Embryonic facial prominence (tissue), 1 donor: ENCODE measurements at regions not wholly inside any gene's neighbourhood (a gene's known extent, or its start where the extent isn't known, plus 50 kb on each side); places are given as distances from the start of the nearest gene placed in this dataset.
"Not testable (repeated sequence)": the region's sequence is repeated elsewhere in the genome, so short reads cannot be mapped to it uniquely, and the experiment has no call there.

Source experiments
- DNase-seq: peaks from one replicate; pipeline ENCODE4 v3.0.0-alpha.2; 2016; ENCODE audit errors: extremely low spot score

GRCh38 chr2:186992597-186992996, 143.6 kb upstream of the ZSWIM2 start:
- DNase-seq = no peak

GRCh38 chr2:186991766-186992417, 142.9 kb upstream of the ZSWIM2 start:
- DNase-seq = no peak

DNA sequence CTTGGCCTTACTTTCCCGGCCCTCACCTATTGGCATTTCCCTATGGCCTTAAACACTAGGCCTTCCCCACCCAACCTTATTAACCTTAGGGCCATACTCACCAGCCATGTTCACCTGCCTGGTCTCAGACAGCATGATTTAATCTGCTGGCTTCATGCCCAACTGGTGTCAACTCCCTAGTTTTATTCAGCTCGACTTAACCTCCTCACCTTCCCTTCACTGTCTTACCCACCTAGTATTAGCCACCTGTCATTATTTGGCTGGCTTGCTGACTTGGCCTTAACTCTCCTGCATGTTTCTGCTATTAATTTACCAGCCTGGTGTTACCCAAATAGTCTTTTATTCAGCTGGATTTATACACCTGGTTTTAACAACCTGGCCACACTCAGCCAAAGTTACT, 136.0 kb upstream of the ZSWIM2 start:
- DNase-seq = no peak

DNA sequence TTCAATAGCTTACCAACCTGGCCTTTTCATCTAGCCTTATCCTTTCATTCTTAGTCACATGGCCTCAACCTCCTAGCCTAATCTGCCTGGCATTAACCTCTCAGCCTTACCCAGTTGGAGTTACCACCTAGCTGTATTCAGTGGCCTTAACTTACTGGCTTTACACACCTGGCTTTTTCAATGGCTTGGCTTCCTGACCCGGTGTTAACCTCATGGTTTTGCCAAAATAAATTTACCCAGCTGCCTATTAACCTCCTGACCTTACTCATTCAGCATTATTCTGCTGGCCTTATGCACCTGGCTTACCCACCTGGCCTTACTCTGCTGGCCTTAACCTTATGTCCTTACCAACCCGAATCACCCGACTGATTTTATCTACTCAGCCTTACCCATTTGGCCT, 135.5 kb upstream of the ZSWIM2 start:
- DNase-seq = no peak

DNA sequence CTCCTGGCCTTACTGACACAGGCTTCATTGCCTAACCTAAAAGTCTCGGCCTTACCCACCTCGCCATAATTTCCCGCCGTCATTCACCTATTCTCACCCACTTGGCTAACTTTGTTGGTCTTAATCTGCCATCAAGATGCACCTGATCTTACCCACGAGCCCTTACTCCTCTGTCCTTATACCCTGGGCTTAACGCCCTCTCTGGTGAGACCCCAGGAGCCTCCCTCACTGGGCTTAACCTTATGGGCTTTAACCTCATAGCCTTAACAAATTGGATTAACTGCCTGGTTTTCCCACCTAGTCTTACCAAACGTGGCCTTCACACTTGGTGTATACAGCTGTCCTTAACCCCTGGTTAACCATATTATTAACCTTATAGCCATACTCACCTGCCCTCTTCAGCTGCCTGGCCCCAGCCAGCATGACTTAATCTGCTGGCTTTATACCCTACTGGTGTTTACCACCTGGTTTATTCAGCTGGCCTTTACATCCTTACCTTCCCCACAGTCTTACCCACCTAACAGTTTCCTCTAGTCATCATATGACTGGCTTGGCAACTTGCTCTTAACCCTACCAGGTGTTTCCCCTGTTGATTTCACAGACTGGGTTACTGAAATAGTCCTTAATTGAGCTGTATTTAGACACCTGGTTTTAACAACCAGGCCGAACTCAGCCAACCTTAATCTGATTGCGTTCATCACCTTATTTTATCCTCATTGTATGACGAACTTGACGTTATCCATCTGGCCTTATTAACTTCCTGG, 132.0 kb upstream of the ZSWIM2 start:
- no peak for DNase-seq

DNA sequence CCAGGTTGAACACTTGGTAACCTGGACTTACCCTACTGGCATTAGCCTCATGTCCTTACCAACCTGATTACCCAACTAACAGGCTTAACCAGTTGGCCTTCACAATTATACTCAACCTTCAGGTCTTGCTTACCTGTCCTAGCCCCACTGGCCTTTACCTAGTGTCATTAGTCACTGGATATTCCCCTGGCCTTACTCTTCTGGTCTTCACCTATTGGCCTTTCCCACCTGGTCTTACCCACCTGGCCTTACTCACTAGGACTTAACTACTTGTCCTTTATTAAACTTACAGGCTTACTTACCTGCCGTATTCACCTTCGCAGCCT, 131.1 kb upstream of the ZSWIM2 start:
- no peak for DNase-seq

DNA sequence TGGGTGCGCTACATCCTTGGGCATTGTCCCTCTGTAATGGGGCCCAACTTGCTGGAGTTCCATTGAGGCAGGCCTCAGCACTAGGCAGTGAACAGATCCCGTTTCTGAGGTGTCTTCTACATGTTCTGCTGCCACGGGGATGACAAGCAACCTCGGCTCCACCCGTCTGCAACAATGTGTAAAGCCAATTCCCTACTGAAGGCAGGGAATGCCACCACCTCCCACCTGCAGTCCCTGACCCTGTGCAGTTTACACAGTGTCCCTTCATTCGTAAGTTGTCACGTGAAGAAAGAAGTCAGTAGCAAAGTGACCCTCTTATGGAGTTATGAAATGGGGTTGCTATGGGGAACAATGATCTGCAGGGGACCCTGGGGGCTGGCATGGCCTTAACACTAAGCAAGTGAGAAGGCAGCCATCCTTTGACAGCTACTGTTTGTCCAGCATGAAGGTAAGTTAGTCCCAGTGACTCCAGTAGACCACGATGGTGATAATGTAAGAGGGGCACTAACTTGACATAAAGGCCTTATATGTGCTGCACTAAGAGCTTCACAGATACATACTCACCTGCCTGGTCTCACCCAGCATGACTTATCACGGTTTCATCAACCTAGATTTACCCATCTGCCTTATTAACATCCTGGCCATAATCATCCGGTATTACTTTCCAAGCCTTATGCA, 130.6 kb upstream of the ZSWIM2 start:
- no peak for DNase-seq

DNA sequence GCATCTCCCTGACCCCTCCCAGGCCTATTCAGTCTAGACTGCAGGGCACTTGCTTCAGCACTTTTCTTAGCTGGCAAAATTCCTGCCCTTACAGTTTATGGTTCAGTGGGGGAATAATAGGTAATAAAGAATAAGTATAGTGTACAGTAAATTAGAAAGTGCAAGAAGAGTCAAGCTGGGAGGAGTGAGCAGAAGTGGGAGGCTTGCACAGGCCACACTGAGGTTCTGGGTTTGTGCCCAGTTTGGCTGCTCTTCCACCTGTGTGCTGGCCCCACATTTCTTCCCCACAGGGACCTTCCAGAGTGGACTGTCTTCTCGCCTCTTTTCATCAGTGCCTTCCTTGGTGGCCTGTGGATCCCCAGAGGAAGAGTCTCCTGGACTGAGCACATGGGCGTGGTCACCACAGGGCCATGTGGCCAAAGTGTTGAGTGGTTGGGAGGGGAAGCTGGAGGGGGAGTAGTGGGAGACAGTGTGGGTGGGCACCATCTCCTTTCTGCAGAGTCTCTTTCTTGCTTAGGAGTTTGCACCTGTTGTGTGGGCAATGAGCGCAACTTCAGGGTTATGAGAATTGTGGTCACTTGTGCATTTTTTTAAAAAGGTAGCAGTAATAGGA, 128.6 kb upstream of the ZSWIM2 start:
- DNase-seq = no peak

- DNase-seq = no peak
Measured at GRCh38 chr2:186976329-186976728, 127.4 kb upstream of the ZSWIM2 start.

DNA sequence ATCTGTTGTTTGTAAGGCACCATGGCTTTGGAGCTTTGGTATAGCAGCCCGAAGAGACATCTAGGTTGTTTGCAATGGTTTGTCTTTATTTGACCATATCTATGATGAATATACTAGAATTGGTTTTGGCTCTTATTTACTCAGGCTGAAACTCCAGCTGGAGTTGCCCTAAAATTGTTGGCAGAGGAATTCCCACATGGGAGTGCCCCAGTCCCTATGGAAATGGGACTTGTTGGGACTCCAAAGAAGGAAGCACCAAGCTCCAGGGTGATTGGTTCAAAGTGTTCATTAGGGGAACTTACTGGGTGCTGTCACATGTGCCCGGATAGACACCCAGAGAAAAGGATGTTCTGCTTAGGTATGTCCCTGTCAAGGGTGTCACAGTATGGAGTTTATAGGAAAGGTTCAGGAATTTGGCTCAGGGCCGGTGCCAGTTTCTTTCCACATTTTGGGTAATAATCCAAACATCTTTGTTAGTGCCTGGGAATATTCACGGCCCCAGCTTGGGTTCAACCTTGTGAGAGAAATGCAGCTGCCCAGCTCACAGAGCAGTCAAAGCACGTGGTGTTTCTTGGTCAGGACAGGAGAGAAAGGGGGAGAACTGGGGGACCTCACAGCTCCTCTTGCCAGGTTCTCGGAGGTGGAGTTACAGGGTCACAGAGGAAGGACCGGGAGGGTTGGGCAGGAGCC, 123.5 kb upstream of the ZSWIM2 start:
- no peak for DNase-seq

GRCh38 chr2:186968277-186968676, 119.3 kb upstream of the ZSWIM2 start:
- DNase-seq = no peak

DNA sequence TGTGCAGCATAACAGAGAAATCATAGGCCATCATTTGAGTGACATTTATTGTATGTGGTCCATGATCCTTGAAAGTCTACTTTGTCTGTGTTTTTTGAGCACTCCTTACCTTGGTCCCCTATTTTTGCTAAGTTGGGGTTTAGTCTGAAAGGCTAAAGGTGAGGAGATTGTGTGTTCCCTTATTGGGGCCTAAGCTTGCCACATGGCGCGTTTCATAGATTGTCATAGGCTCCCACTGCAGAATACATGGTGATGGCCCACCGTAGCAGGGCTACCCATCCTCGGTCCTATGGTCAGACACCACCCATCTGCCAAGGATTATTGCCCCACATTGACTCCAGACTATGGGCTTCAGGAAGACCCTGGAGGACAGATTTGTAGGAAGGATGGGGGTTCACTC, 117.0 kb upstream of the ZSWIM2 start:
- no peak for DNase-seq

DNA sequence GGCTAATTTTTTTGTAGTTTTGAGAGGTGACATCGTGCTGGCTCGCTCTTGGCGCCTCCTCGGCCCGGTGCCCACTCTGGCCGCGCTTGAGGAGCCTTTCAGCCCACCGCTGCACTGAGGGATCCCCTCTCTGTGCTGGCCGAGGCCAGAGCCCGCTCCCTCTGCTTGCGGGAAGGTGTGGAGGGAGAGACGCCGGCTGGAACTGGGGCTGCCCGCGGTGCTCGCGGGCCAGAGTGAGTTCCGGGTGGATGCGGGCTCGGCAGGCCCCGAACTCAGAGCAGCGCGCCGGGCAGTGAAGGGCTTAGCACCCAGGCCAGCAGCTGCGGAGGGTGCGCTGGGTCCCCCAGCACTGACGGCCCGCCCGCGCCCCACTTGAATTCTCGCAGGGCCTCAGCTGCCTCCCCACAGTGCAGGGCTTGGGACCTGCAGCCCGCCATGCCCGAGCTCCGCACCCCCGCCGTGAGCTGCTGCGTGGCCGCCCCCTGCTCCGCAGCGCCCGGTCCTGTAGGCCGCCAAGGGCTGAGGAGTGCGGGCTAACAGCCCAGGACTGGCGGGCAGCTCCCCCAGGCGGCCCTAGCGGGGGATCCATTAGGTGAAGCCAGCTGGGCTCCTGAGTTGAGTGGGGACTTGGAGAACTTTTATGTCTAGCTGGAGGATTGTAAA, 113.2 kb upstream of the ZSWIM2 start:
- no peak for DNase-seq

- DNase-seq = not testable (repeated sequence)
Measured at GRCh38 chr2:186960241-186960640, 111.3 kb upstream of the ZSWIM2 start.

GRCh38 chr2:186959486-186959885, 110.5 kb upstream of the ZSWIM2 start:
- DNase-seq = no peak

GRCh38 chr2:186950694-186951093, 101.7 kb upstream of the ZSWIM2 start:
- DNase-seq = no peak

DNA sequence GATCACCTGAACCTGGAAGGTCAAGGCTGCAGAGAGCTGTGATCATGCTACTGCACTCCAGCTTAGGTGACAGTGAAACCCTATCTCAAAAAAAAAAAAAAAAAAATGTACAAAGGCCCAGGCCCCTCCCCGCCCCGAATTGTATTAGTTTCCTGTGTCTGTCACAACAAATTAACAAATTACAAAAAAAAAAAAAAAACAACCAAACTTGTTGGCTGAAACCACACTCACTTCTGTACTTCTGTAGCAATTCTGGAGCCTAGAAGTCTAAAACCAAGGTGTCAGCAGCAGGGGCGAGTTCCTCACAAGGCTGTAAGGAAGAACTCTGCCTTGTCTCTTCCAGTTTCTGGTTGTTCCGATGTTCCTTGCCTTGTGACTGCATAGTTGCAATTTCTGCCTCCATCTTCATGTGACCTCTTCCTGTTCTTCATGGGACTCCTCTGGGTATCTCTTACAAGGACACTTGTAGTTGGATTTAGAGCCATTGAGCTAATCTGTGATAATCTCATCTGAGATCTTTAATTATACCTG, 100.8 kb upstream of the ZSWIM2 start:
- DNase-seq = no peak

DNA sequence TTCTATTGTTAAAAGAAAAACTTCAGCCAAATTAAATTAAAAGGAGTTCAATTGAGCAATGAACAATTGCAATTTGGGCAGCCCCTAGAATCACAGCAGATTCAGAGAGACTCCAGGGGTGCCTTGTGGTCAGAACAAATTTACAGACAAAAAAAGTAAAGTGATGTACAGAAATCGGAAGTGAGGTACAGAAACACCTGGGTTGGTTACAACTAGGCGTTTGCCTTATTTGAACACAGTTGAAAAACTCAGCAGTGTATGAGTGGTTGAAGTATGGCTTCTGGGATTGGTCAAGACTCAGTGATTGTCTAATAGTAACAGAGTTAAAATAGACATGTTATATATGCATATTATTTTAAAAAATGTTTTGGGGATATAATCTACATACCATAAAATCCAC, 98.5 kb upstream of the ZSWIM2 start:
- DNase-seq = no peak

GRCh38 chr2:186946896-186947467, 98.0 kb upstream of the ZSWIM2 start:
- DNase-seq = no peak

DNA sequence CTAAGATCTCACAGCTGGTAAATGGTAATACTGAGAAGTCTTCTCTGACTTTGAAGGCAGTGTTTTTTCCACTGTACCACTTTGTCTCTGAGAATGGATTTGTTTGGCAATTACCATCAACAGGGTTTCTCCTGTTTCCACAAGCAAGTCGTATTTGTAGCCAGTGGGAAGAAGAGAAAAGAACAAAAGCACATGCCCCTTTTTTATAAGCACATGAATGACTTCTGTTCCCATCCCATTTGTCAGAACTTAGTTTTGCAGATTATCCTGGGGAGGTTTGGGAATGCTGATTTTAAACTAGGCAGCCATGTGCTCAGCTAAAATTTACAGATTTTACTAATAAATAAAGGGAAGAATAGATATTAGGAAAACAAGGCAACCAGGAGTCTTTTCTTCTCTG, 92.9 kb upstream of the ZSWIM2 start:
- DNase-seq = no peak

DNA sequence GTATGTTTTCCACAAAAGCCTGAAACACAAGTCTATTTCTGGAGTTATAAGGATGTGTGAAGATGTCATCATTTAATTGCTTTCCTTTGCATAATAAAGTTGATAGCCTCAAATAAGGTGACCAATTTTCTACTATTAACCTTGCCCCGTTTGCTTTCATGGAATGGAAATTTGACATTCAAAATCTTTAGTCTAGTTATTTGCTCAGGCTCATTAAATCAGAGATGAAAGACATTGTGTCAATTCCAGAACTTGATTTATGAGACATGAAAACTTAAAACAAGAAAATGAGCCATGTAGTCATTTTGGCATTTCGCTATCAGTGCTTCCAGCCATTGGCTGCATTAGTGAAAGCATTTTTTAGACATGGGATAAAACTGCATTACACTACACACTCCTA, 91.5 kb upstream of the ZSWIM2 start:
- DNase-seq = no peak
